Spleen (tissue), 11 donors: ENCODE measurements at regions not wholly inside any gene's neighbourhood (a gene's known extent, or its start where the extent isn't known, plus 50 kb on each side); places are given as distances from the start of the nearest gene placed in this dataset.

Experiments
- DNase-seq: peaks from one replicate; pipeline ENCODE4 v3.0.0-alpha.2; 2020
- H3K27ac ChIP-seq, 8 donors: fragments of 200-600 bp; sonication (generic) in 7 of 8; 1 replicate in 4 of 8; 2 replicates in 4 of 8; pipeline versions ENCODE4 v1.5.0 to v1.8.0; 2016 to 2021; ENCODE audit warnings: inconsistent platforms in 4 of 8, mild to moderate bottlenecking in 4 of 8, moderate library complexity in 1 of 8
- H3K27me3 ChIP-seq, 7 donors: fragments of 200-600 bp; sonication (generic) in 6 of 7; replicated peaks in 1 of 7; 1 replicate in 4 of 7; 2 replicates in 3 of 7; pipeline versions ENCODE4 v1.5.0 to v1.8.0; 2016 to 2021; ENCODE audit warnings: inconsistent platforms in 3 of 7, mild to moderate bottlenecking in 1 of 7
- H3K36me3 ChIP-seq, 6 donors: fragments of 200-600 bp; sonication (generic) in 5 of 6; 1 replicate in 4 of 6; 2 replicates in 2 of 6; pipeline versions ENCODE4 v1.5.0 to v1.8.0; 2016 to 2021; ENCODE audit warnings: inconsistent platforms in 2 of 6
- H3K4me1 ChIP-seq, 6 donors: fragments of 200-600 bp; sonication (generic) in 5 of 6; 1 replicate in 3 of 6; 2 replicates in 3 of 6; pipeline versions ENCODE4 v1.5.0 to v1.8.0; 2016 to 2021; ENCODE audit warnings: inconsistent platforms in 3 of 6
- H3K4me3 ChIP-seq, 8 donors: fragments of 200-600 bp; sonication (generic) in 7 of 8; 1 replicate in 4 of 8; 2 replicates in 4 of 8; pipeline versions ENCODE4 v1.5.0 to v1.8.0; 2016 to 2021; ENCODE audit warnings: inconsistent platforms in 4 of 8, mild to moderate bottlenecking in 4 of 8, moderate library complexity in 2 of 8
- H3K9me3 ChIP-seq, 8 donors: fragments of 200-600 bp; sonication (generic) in 7 of 8; 1 replicate in 4 of 8; 2 replicates in 4 of 8; pipeline versions ENCODE4 v1.5.0 to v1.8.0; 2016 to 2021; ENCODE audit warnings: inconsistent platforms in 4 of 8
- POLR2A ChIP-seq, 3 donors: fragments of 450-650 bp; IDR thresholded peaks; one replicate each; pipeline ENCODE4 v1.5.1; 2017; ENCODE audit warnings: antibody characterized with exemption in 3 of 3, mild to moderate bottlenecking in 1 of 3
- POLR2AphosphoS5 ChIP-seq, 3 donors: sonication (generic); formaldehyde crosslinking; IDR thresholded peaks; one replicate each; pipeline ENCODE4 v1.5.1; 2017; ENCODE audit warnings: antibody characterized with exemption in 3 of 3
- WGBS, 5 donors: extraction: QIAGEN DNeasy Blood & Tissue Kit in 3 of 5; methylation state at CpG; one replicate each; pipeline versions ENCODE4 v1.1.5 to v1.1.7; 2013 to 2018; 5-methylcytosine and 5-hydroxymethylcytosine counted together
- intact Hi-C: fragments of 100-400 bp; cut with DNase I; formaldehyde crosslinking; loops from one replicate; pipeline ENCODE4 v1.15.0; 2023; ENCODE audit warnings: low total_unique reads
- TF ChIP-seq, protein P1 (sequence below), 11 experiments: fragments of 200-600 bp in 7 of 11; fragments of 450-650 bp in 4 of 11; sonication (generic) in 4 of 11; IDR thresholded peaks in 8 of 11; conservative IDR thresholded peaks in 3 of 11; 1 replicate in 7 of 11; 2 replicates in 4 of 11; pipeline versions ENCODE4 v1.4.0 to v1.8.0; 2016 to 2021; ENCODE audit warnings: antibody characterized with exemption in 11 of 11, inconsistent platforms in 4 of 11, mild to moderate bottlenecking in 1 of 11
- donor health status: healthy with polysubstance abuse.
- donor health status: DM: no; HTN: no; CAD: no; lungs with moderate emphysema.
- donor health status: DM: no; HTN: no; CAD: no.
- donor health status: Bipolar disorder and iron deficiency.
- donor health status: healthy.
- donor health status: DM: no; HTN: no; CAD: no.
- donor health status: DM: yes; HTN: yes; CAD: no.

DNA sequence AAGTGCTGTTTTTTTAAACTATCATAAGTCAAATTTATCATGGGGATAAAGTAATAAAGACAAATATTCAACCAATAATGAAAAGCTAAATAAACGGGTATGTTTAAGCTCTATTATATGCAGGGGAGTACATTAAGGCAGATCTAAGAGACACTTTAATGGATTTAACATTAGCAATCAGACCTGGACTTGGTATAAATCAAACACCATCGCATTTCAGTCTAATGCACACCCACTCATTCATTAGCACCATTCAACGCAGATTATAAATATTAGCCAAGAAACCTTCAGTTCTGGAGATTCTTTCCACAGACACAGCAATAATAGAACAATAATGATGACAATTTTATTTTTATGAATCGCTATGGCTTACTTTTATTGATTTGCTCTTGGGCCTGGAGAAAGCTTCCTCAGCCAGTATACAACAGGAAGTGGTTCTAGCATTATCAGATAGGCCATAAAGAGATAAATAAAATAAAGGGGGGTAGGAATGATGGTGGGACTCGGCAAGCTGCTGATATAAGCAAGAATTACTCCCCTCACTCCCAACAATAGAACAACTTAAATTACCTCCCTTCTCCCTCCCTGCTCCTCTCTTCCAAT is 172.2 kb downstream of the PSAT1 start:
- Histone ChIP-seq H3K4me3 (no peak overlapping the region), H3K27ac (no peak overlapping the region), H3K27me3 (no peaks in the 10 kb centered on the region), H3K36me3 (no peaks in the 10 kb centered on the region), H3K9me3 (peaks cover 0 to 8% (median 0%) of the 10 kb centered on the region in 8 donors), H3K4me1 (no peaks in the 10 kb centered on the region)
- TF ChIP-seq, protein P1, sequence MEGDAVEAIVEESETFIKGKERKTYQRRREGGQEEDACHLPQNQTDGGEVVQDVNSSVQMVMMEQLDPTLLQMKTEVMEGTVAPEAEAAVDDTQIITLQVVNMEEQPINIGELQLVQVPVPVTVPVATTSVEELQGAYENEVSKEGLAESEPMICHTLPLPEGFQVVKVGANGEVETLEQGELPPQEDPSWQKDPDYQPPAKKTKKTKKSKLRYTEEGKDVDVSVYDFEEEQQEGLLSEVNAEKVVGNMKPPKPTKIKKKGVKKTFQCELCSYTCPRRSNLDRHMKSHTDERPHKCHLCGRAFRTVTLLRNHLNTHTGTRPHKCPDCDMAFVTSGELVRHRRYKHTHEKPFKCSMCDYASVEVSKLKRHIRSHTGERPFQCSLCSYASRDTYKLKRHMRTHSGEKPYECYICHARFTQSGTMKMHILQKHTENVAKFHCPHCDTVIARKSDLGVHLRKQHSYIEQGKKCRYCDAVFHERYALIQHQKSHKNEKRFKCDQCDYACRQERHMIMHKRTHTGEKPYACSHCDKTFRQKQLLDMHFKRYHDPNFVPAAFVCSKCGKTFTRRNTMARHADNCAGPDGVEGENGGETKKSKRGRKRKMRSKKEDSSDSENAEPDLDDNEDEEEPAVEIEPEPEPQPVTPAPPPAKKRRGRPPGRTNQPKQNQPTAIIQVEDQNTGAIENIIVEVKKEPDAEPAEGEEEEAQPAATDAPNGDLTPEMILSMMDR (IDR thresholded peaks at IDR 0.05 in 8 of 11, conservative IDR thresholded peaks at IDR 0.05 in 3 of 11): no peak
- intact Hi-C loops: no loop called here
- DNase-seq: no peak
- 66 to 82% (median 72%) methylated on average over 5 of the region's 5 CpGs for WGBS, 5 donors

GRCh38 chr9:78470216-78470615 is 173.3 kb downstream of the PSAT1 start:
- TF ChIP-seq POLR2A (IDR thresholded peaks at IDR 0.05): no peak
- TF ChIP-seq, protein P1 (IDR thresholded peaks at IDR 0.05 in 8 of 11, conservative IDR thresholded peaks at IDR 0.05 in 3 of 11): no peak
- no peak for TF ChIP-seq POLR2AphosphoS5 (IDR thresholded peaks at IDR 0.05)
- intact Hi-C loops: no loop called here
- peaks cover 0 to 8% (median 0%) of the 10 kb centered on the region in 8 donors for H3K9me3 ChIP-seq

DNA sequence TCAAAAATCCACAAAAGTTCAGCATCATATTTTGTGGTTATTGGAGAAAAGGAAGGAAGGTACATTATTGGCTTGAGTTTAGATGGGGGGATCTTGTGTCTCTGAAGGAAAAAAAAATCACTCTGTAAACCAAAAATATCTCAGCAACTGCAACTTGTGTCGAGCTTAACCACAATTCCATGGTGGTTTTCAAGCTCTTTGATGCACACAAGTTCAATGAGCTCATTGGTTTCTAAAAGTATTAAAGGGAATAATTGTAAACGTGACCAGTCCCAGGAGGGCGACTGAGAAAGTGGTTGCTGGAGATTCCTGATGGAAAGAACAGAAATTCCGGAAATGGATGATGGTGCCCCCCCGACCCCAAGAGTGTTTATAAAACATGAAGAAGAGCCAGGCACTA is 173.8 kb downstream of the PSAT1 start:
- Histone ChIP-seq H3K36me3 (no peaks in the 10 kb centered on the region), H3K9me3 (peaks cover 0 to 8% (median 0%) of the 10 kb centered on the region in 8 donors), H3K4me1 (no peaks in the 10 kb centered on the region), H3K4me3 (no peak overlapping the region), H3K27ac (no peak overlapping the region), H3K27me3 (no peaks in the 10 kb centered on the region)
- intact Hi-C loops: no loop called here
- TF ChIP-seq POLR2AphosphoS5 (IDR thresholded peaks at IDR 0.05) (no peak), POLR2A (IDR thresholded peaks at IDR 0.05) (no peak)
- TF ChIP-seq, protein P1 (IDR thresholded peaks at IDR 0.05 in 8 of 11, conservative IDR thresholded peaks at IDR 0.05 in 3 of 11): no peak
- 54 to 67% (median 61%) methylated on average over 5 of the region's 5 CpGs for WGBS, 5 donors
- DNase-seq: no peak

More at GRCh38 chr9:78470216-78470615, 173.3 kb downstream of the PSAT1 start:
- Histone ChIP-seq H3K4me3 (no peak overlapping the region), H3K36me3 (no peaks in the 10 kb centered on the region), H3K27ac (no peak overlapping the region), H3K4me1 (no peaks in the 10 kb centered on the region), H3K27me3 (no peaks in the 10 kb centered on the region)
- DNase-seq: no peak

GRCh38 chr9:78472111-78472510 is 175.2 kb downstream of the PSAT1 start:
- H3K4me1 ChIP-seq: no peaks in the 10 kb centered on the region
- H3K36me3 ChIP-seq: no peaks in the 10 kb centered on the region
- DNase-seq: no peak
- H3K27ac ChIP-seq: no peak overlapping the region
- TF ChIP-seq POLR2AphosphoS5 (IDR thresholded peaks at IDR 0.05) (no peak), POLR2A (IDR thresholded peaks at IDR 0.05) (no peak)
- TF ChIP-seq, protein P1 (IDR thresholded peaks at IDR 0.05 in 8 of 11, conservative IDR thresholded peaks at IDR 0.05 in 3 of 11): no peak
- intact Hi-C loops: no loop called here
- peaks cover 0 to 8% (median 0%) of the 10 kb centered on the region in 8 donors for H3K9me3 ChIP-seq
- H3K27me3 ChIP-seq: no peaks in the 10 kb centered on the region
- WGBS, 5 donors: 80 to 86% (median 85%) methylated on average over 3 of the region's 3 CpGs
- H3K4me3 ChIP-seq: no peak overlapping the region
